Vagina (tissue), 2 donors: ENCODE measurements at regions not wholly inside any gene's neighbourhood (a gene's known extent, or its start where the extent isn't known, plus 50 kb on each side); places are given as distances from the start of the nearest gene placed in this dataset.

Experiments
- CTCF ChIP-seq, 3 experiments: fragments of 450-650 bp in 2 of 3; fragments of 200-600 bp in 1 of 3; sonication (generic) in 1 of 3; IDR thresholded peaks; one replicate each; pipeline ENCODE4 v1.5.1; 2017 to 2019; ENCODE audit warnings: antibody characterized with exemption in 3 of 3, mild to moderate bottlenecking in 2 of 3, moderate library complexity in 2 of 3
- POLR2A ChIP-seq, 2 donors: fragments of 450-650 bp; IDR thresholded peaks; one replicate each; pipeline ENCODE4 v1.6.1; 2017; ENCODE audit warnings: antibody characterized with exemption in 2 of 2, mild to moderate bottlenecking in 2 of 2, moderate library complexity in 2 of 2
- POLR2AphosphoS5 ChIP-seq, 2 donors: sonication (generic); formaldehyde crosslinking; IDR thresholded peaks; one replicate each; pipeline ENCODE4 v1.9.0; 2017; ENCODE audit warnings: antibody characterized with exemption in 2 of 2, mild to moderate bottlenecking in 2 of 2, low read depth in 1 of 2; ENCODE audit not compliant: insufficient read depth in 1 of 2

- TF ChIP-seq CTCF (IDR thresholded peaks at IDR 0.05) (no peak), POLR2A (IDR thresholded peaks at IDR 0.05) (no peak), POLR2AphosphoS5 (IDR thresholded peaks at IDR 0.05; ENCODE audit: insufficient read depth in 1 of 2, low read depth in 1 of 2) (no peak)
These were observed 427.5 kb downstream of the BCL11B start for GRCh38 chr14:98844456-98844855.
